GM23338 (cell line): ENCODE measurements at regions not wholly inside any gene's neighbourhood (a gene's known extent, or its start where the extent isn't known, plus 50 kb on each side); places are given as distances from the start of the nearest gene placed in this dataset.

Experiments
- ATAC-seq: fragments of 200-7000 bp; cut with Tn5 transposase; 3 replicates; pipeline ENCODE4 v1.9.1; 2020
- DNase-seq: peaks from one replicate; pipeline ENCODE4 v3.0.0-alpha.2; 2015; ENCODE audit warnings: low spot score
- H2AFZ ChIP-seq: fragments of 200-600 bp; sonication (generic); 2 replicates; pipeline ENCODE4 v1.8.0; 2016; ENCODE audit warnings: antibody characterized with exemption, mild to moderate bottlenecking, moderate library complexity
- H3F3A ChIP-seq: fragments of 200-600 bp; sonication (generic); replicated peaks from 2 replicates; pipeline ENCODE4 v1.8.0; 2017; ENCODE audit warnings: antibody characterized with exemption, mixed run types, low read depth
- H3K27ac ChIP-seq: fragments of 200-600 bp; sonication (generic); 2 replicates; pipeline ENCODE4 v1.6.1; 2016; ENCODE audit warnings: low read depth
- H3K27me3 ChIP-seq: fragments of 200-600 bp; sonication (generic); 2 replicates; pipeline ENCODE4 v1.8.0; 2016; ENCODE audit warnings: mild to moderate bottlenecking, mixed run types, moderate library complexity; ENCODE audit not compliant: insufficient read depth
- H3K36me3 ChIP-seq: fragments of 200-600 bp; sonication (generic); 2 replicates; pipeline ENCODE4 v1.8.0; 2016; ENCODE audit warnings: mild to moderate bottlenecking; ENCODE audit not compliant: insufficient read depth
- H3K4me1 ChIP-seq: fragments of 200-600 bp; sonication (generic); 2 replicates; pipeline ENCODE4 v1.8.0; 2016; ENCODE audit warnings: mild to moderate bottlenecking, moderate library complexity; ENCODE audit not compliant: insufficient read depth
- H3K4me2 ChIP-seq: fragments of 200-600 bp; sonication (generic); 2 replicates; pipeline ENCODE4 v1.7.1; 2017; ENCODE audit warnings: mixed run types
- H3K4me3 ChIP-seq: fragments of 200-600 bp; sonication (generic); 2 replicates; pipeline ENCODE4 v1.6.1; 2016; ENCODE audit warnings: mixed run types
- H3K79me2 ChIP-seq: fragments of 200-600 bp; sonication (generic); replicated peaks from 2 replicates; pipeline ENCODE4 v1.8.0; 2017; ENCODE audit warnings: mild to moderate bottlenecking; ENCODE audit not compliant: insufficient read depth
- H3K9me2 ChIP-seq: fragments of 200-600 bp; sonication (generic); 2 replicates; pipeline ENCODE4 v1.8.0; 2017; ENCODE audit not compliant: insufficient read depth
- H4K20me1 ChIP-seq: fragments of 200-600 bp; sonication (generic); replicated peaks from 2 replicates; pipeline ENCODE4 v1.8.0; 2017; ENCODE audit warnings: mild to moderate bottlenecking; ENCODE audit not compliant: insufficient read depth
- H3K27ac Mint-ChIP-seq: 2 replicates; pipeline ENCODE4 v1.8.0; 2020; ENCODE audit warnings: inconsistent platforms, mild to moderate bottlenecking, moderate library complexity, mixed read lengths
- H3K27me3 Mint-ChIP-seq: 3 replicates; pipeline ENCODE4 v1.8.0; 2022; ENCODE audit warnings: low read depth, mild to moderate bottlenecking, moderate library complexity, mixed read lengths, inconsistent platforms; ENCODE audit not compliant: insufficient read depth, poor library complexity
- H3K36me3 Mint-ChIP-seq: 3 replicates; pipeline ENCODE4 v1.8.0; 2021; ENCODE audit warnings: low read depth, mild to moderate bottlenecking, inconsistent platforms, moderate library complexity, mixed read lengths
- H3K4me1 Mint-ChIP-seq: 3 replicates; pipeline ENCODE4 v1.8.0; 2020; ENCODE audit warnings: mild to moderate bottlenecking, inconsistent platforms, mixed read lengths
- H3K4me3 Mint-ChIP-seq: 3 replicates; pipeline ENCODE4 v1.8.0; 2021; ENCODE audit warnings: moderate library complexity, mild to moderate bottlenecking, inconsistent platforms, mixed read lengths
- H3K9me3 Mint-ChIP-seq: 3 replicates; pipeline ENCODE4 v1.8.0; 2020; ENCODE audit warnings: moderate library complexity, mild to moderate bottlenecking, inconsistent platforms, mixed read lengths
- CREB1 ChIP-seq: fragments of 250-450 bp; sonication (Bioruptor Pico); IDR thresholded peaks from 2 replicates; pipeline ENCODE4 v1.5.0; 2020; ENCODE audit warnings: low read depth, mild to moderate bottlenecking, moderate library complexity
- CTCF ChIP-seq, 2 experiments: fragments of 200-600 bp in 1 of 2; sonication (generic) in 1 of 2; conservative IDR thresholded peaks; 2 replicates each; pipeline versions ENCODE4 v1.5.1 to v1.6.1; 2016 to 2017; ENCODE audit warnings: antibody characterized with exemption in 2 of 2, low read depth in 2 of 2, mild to moderate bottlenecking in 2 of 2, moderate library complexity in 1 of 2
- EZH2 ChIP-seq: fragments of 200-600 bp; sonication (generic); IDR thresholded peaks from one replicate; pipeline ENCODE4 v1.8.0; 2017; ENCODE audit warnings: antibody characterized with exemption, mild to moderate bottlenecking, low read depth; ENCODE audit not compliant: unreplicated experiment
- EZH2phosphoT487 ChIP-seq: fragments of 200-600 bp; sonication (generic); IDR thresholded peaks from one replicate; pipeline ENCODE4 v1.8.1; 2018; ENCODE audit warnings: antibody characterized with exemption; ENCODE audit not compliant: unreplicated experiment
- JUNB ChIP-seq: IDR thresholded peaks from one replicate; pipeline ENCODE4 v1.6.1; 2016; ENCODE audit warnings: antibody characterized with exemption; ENCODE audit not compliant: unreplicated experiment
- NANOG ChIP-seq: IDR thresholded peaks from 2 replicates; pipeline ENCODE4 v1.6.1; 2016; ENCODE audit warnings: antibody characterized with exemption, borderline replicate concordance
- POLR2AphosphoS5 ChIP-seq: IDR thresholded peaks from 2 replicates; pipeline ENCODE4 v1.6.1; 2016; ENCODE audit warnings: antibody characterized with exemption, low read depth
- STAT1 ChIP-seq: IDR thresholded peaks from one replicate; pipeline ENCODE4 v1.6.1; 2016; ENCODE audit warnings: antibody characterized with exemption; ENCODE audit not compliant: unreplicated experiment
- ZNF114 ChIP-seq: fragments of 250-450 bp; sonication (Bioruptor Pico); IDR thresholded peaks from 2 replicates; pipeline ENCODE4 v1.5.0; 2020; ENCODE audit warnings: mild to moderate bottlenecking, moderate library complexity
- ZNF331 ChIP-seq: fragments of 250-450 bp; sonication (Bioruptor Pico); IDR thresholded peaks from 2 replicates; pipeline ENCODE4 v1.5.0; 2020; ENCODE audit warnings: low read depth, mild to moderate bottlenecking, moderate library complexity
- TF ChIP-seq, protein P1 (sequence below): IDR thresholded peaks from 2 replicates; pipeline ENCODE4 v1.6.1; 2016; ENCODE audit warnings: antibody characterized with exemption
- TF ChIP-seq, protein P2 (sequence below): IDR thresholded peaks from one replicate; pipeline ENCODE4 v1.6.1; 2018; ENCODE audit warnings: antibody characterized with exemption; ENCODE audit not compliant: unreplicated experiment
- TF ChIP-seq, protein P3 (sequence below): fragments of 250-450 bp; sonication (Bioruptor Pico); IDR thresholded peaks from 2 replicates; pipeline ENCODE4 v1.5.0; 2020; ENCODE audit warnings: mild to moderate bottlenecking, moderate library complexity

- Histone ChIP-seq H3K36me3 (no peaks in the 10 kb centered on the region), H3K4me1 (no peaks in the 10 kb centered on the region), H3K27ac (no peak overlapping the region), H3F3A (no peaks in the 10 kb centered on the region), H3K9me2 (peaks cover 3% of the 10 kb centered on the region; the same call in 1 of the 2 replicates), H3K4me3 (no peak overlapping the region), H3K27me3 (no peaks in the 10 kb centered on the region), H3K4me2 (no peak overlapping the region), H2AFZ (no peak overlapping the region), H3K79me2 (no peaks in the 10 kb centered on the region), H4K20me1 (no peaks in the 10 kb centered on the region)
- ATAC-seq (peak; percentile 27; the same call in 1 of the 3 replicates), DNase-seq (no peak)
- H3K4me3 Mint-ChIP-seq, result no peak overlapping the region
- TF ChIP-seq, protein P1, sequence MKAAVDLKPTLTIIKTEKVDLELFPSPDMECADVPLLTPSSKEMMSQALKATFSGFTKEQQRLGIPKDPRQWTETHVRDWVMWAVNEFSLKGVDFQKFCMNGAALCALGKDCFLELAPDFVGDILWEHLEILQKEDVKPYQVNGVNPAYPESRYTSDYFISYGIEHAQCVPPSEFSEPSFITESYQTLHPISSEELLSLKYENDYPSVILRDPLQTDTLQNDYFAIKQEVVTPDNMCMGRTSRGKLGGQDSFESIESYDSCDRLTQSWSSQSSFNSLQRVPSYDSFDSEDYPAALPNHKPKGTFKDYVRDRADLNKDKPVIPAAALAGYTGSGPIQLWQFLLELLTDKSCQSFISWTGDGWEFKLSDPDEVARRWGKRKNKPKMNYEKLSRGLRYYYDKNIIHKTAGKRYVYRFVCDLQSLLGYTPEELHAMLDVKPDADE, result no peak
- TF ChIP-seq ZNF331 (CRISPR knock-in tag) (no peak), CTCF (conservative IDR thresholded peaks at IDR 0.05; ENCODE audit: low read depth in 2 of 2) (no peak), ZNF114 (CRISPR knock-in tag) (no peak), POLR2AphosphoS5 (no peak), JUNB (no peak), EZH2phosphoT487 (no peak), STAT1 (no peak), EZH2 (no peak), CREB1 (CRISPR knock-in tag) (no peak), NANOG (no peak)
- TF ChIP-seq, protein P2, sequence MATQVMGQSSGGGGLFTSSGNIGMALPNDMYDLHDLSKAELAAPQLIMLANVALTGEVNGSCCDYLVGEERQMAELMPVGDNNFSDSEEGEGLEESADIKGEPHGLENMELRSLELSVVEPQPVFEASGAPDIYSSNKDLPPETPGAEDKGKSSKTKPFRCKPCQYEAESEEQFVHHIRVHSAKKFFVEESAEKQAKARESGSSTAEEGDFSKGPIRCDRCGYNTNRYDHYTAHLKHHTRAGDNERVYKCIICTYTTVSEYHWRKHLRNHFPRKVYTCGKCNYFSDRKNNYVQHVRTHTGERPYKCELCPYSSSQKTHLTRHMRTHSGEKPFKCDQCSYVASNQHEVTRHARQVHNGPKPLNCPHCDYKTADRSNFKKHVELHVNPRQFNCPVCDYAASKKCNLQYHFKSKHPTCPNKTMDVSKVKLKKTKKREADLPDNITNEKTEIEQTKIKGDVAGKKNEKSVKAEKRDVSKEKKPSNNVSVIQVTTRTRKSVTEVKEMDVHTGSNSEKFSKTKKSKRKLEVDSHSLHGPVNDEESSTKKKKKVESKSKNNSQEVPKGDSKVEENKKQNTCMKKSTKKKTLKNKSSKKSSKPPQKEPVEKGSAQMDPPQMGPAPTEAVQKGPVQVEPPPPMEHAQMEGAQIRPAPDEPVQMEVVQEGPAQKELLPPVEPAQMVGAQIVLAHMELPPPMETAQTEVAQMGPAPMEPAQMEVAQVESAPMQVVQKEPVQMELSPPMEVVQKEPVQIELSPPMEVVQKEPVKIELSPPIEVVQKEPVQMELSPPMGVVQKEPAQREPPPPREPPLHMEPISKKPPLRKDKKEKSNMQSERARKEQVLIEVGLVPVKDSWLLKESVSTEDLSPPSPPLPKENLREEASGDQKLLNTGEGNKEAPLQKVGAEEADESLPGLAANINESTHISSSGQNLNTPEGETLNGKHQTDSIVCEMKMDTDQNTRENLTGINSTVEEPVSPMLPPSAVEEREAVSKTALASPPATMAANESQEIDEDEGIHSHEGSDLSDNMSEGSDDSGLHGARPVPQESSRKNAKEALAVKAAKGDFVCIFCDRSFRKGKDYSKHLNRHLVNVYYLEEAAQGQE, result no peak
- TF ChIP-seq, protein P3, sequence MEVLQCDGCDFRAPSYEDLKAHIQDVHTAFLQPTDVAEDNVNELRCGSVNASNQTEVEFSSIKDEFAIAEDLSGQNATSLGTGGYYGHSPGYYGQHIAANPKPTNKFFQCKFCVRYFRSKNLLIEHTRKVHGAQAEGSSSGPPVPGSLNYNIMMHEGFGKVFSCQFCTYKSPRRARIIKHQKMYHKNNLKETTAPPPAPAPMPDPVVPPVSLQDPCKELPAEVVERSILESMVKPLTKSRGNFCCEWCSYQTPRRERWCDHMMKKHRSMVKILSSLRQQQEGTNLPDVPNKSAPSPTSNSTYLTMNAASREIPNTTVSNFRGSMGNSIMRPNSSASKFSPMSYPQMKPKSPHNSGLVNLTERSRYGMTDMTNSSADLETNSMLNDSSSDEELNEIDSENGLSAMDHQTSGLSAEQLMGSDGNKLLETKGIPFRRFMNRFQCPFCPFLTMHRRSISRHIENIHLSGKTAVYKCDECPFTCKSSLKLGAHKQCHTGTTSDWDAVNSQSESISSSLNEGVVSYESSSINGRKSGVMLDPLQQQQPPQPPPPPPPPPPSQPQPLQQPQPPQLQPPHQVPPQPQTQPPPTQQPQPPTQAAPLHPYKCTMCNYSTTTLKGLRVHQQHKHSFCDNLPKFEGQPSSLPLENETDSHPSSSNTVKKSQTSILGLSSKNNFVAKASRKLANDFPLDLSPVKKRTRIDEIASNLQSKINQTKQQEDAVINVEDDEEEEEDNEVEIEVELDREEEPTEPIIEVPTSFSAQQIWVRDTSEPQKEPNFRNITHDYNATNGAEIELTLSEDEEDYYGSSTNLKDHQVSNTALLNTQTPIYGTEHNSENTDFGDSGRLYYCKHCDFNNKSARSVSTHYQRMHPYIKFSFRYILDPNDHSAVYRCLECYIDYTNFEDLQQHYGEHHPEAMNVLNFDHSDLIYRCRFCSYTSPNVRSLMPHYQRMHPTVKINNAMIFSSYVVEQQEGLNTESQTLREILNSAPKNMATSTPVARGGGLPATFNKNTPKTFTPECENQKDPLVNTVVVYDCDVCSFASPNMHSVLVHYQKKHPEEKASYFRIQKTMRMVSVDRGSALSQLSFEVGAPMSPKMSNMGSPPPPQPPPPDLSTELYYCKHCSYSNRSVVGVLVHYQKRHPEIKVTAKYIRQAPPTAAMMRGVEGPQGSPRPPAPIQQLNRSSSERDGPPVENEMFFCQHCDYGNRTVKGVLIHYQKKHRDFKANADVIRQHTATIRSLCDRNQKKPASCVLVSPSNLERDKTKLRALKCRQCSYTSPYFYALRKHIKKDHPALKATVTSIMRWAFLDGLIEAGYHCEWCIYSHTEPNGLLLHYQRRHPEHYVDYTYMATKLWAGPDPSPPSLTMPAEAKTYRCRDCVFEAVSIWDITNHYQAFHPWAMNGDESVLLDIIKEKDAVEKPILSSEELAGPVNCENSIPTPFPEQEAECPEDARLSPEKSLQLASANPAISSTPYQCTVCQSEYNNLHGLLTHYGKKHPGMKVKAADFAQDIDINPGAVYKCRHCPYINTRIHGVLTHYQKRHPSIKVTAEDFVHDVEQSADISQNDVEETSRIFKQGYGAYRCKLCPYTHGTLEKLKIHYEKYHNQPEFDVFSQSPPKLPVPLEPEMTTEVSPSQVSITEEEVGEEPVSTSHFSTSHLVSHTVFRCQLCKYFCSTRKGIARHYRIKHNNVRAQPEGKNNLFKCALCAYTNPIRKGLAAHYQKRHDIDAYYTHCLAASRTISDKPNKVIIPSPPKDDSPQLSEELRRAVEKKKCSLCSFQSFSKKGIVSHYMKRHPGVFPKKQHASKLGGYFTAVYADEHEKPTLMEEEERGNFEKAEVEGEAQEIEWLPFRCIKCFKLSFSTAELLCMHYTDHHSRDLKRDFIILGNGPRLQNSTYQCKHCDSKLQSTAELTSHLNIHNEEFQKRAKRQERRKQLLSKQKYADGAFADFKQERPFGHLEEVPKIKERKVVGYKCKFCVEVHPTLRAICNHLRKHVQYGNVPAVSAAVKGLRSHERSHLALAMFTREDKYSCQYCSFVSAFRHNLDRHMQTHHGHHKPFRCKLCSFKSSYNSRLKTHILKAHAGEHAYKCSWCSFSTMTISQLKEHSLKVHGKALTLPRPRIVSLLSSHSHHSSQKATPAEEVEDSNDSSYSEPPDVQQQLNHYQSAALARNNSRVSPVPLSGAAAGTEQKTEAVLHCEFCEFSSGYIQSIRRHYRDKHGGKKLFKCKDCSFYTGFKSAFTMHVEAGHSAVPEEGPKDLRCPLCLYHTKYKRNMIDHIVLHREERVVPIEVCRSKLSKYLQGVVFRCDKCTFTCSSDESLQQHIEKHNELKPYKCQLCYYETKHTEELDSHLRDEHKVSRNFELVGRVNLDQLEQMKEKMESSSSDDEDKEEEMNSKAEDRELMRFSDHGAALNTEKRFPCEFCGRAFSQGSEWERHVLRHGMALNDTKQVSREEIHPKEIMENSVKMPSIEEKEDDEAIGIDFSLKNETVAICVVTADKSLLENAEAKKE (CRISPR knock-in tag), result no peak
- no peaks in the 10 kb centered on the region for H3K4me1 Mint-ChIP-seq
- H3K36me3 Mint-ChIP-seq, result no peaks in the 10 kb centered on the region
- no peaks in the 10 kb centered on the region for H3K9me3 Mint-ChIP-seq
- no peaks in the 10 kb centered on the region for H3K27me3 Mint-ChIP-seq
- H3K27ac Mint-ChIP-seq, result no peak overlapping the region
These were observed 272.5 kb upstream of the RUNX1 start for GRCh38 chr21:35321322-35322200.
